HCT116 (cell line): ENCODE measurements at regions not wholly inside any gene's neighbourhood (a gene's known extent, or its start where the extent isn't known, plus 50 kb on each side); places are given as distances from the start of the nearest gene placed in this dataset.
"Not testable (repeated sequence)": the region's sequence is repeated elsewhere in the genome, so short reads cannot be mapped to it uniquely, and the experiment has no call there.

Experiments used
- ATAC-seq: fragments of 200-7000 bp; cut with Tn5 transposase; 2 replicates; pipeline ENCODE4 v1.9.1; 2020; ENCODE audit warnings: mild to moderate bottlenecking, moderate library complexity
- BruUV-seq: library from RNA; stranded (reverse); fragments of 400-500 nt; replicated peaks from 2 replicates; lab custom pipeline; 2021; lab: Mats Ljungman, UMichigan
- CTCF ChIA-PET: fragments of 300-600 bp; sonication (Branson Sonifier 250); formaldehyde crosslinking; loops from one replicate; lab custom pipeline; 2021; ENCODE audit warnings: antibody characterized with exemption; lab: Charles Lee
- POLR2A ChIA-PET: fragments of 300-600, 350-600 bp; sonication (Branson Sonifier 250); formaldehyde crosslinking; loops from one replicate; lab custom pipeline; 2021; ENCODE audit warnings: antibody characterized with exemption; lab: Charles Lee
- RAD21 ChIA-PET, 2 experiments: fragments of 300-600 bp; sonication (Branson Sonifier 250); formaldehyde crosslinking; loops; one replicate each; lab custom pipeline; 2023; ENCODE audit warnings: low total read pairs in 2 of 2; ENCODE audit not compliant: uncharacterized antibody in 2 of 2, unreplicated experiment in 2 of 2, low non-redundant PET in 1 of 2; lab: Charles Lee
- DNase-seq: peaks from one replicate; pipeline ENCODE4 v3.0.0-alpha.2; 2010; ENCODE audit warnings: low read depth, low spot score
- H2AFZ ChIP-seq: fragments of 200-600 bp; shearing (Covaris generic), sonication (generic); 2 replicates; pipeline ENCODE4 v1.6.1; 2017; ENCODE audit warnings: low read depth, mixed run types, mixed read lengths, antibody characterized with exemption, low read length; ENCODE audit not compliant: poor library complexity, severe bottlenecking
- H3K27ac ChIP-seq: 2 replicates; pipeline ENCODE4 v1.5.1; 2012; ENCODE audit warnings: low read depth, low read length
- H3K27me3 ChIP-seq: fragments of 200-600 bp; sonication (generic); 2 replicates; pipeline ENCODE4 v1.6.1; 2016; ENCODE audit warnings: mixed run types, low read length, mixed read lengths; ENCODE audit not compliant: insufficient read depth
- H3K36me3 ChIP-seq, 2 experiments: fragments of 200-500 bp in 1 of 2; fragments of 200-600 bp in 1 of 2; sonication (Bioruptor generic) in 1 of 2; sonication (generic) in 1 of 2; 2 replicates each; pipeline versions ENCODE4 v1.5.1 to v1.6.1; 2014 to 2016; ENCODE audit warnings: low read length in 2 of 2, inconsistent platforms in 1 of 2, mixed read lengths in 1 of 2, mixed run types in 1 of 2; ENCODE audit not compliant: insufficient read depth in 2 of 2, control insufficient read depth in 1 of 2
- H3K4me1 ChIP-seq, 2 experiments: fragments of 200-600 bp in 1 of 2; sonication (generic) in 1 of 2; 2 replicates each; pipeline versions ENCODE4 v1.5.1 to v1.6.1; 2012 to 2017; ENCODE audit warnings: low read length in 2 of 2, inconsistent platforms in 1 of 2, mild to moderate bottlenecking in 1 of 2, mixed read lengths in 1 of 2, mixed run types in 1 of 2, moderate library complexity in 1 of 2; ENCODE audit not compliant: insufficient read depth in 2 of 2, control insufficient read depth in 1 of 2
- H3K4me2 ChIP-seq: fragments of 200-600 bp; sonication (generic); 2 replicates; pipeline ENCODE4 v1.6.1; 2017; ENCODE audit warnings: mixed run types, low read length, mixed read lengths
- H3K4me3 ChIP-seq, 2 experiments: fragments of 200-600 bp in 1 of 2; sonication (generic) in 1 of 2; replicated peaks in 1 of 2; 2 replicates each; pipeline ENCODE4 v1.5.1; 2011 to 2016; ENCODE audit warnings: low read length in 2 of 2, control low read depth in 1 of 2, low read depth in 1 of 2, mild to moderate bottlenecking in 1 of 2, mixed read lengths in 1 of 2, mixed run types in 1 of 2
- H3K79me2 ChIP-seq: fragments of 200-600 bp; sonication (generic); 2 replicates; pipeline ENCODE4 v1.6.1; 2017; ENCODE audit warnings: mild to moderate bottlenecking, mixed run types, low read length, moderate library complexity, mixed read lengths; ENCODE audit not compliant: insufficient read depth
- H3K9ac ChIP-seq: fragments of 200-600 bp; sonication (generic); 2 replicates; pipeline ENCODE4 v1.6.1; 2016; ENCODE audit warnings: low read length, mixed read lengths
- H3K9me2 ChIP-seq: fragments of 200-600 bp; sonication (generic), shearing (Covaris generic); 2 replicates; pipeline ENCODE4 v1.6.1; 2017; ENCODE audit warnings: mixed run types, mild to moderate bottlenecking, moderate library complexity; ENCODE audit not compliant: insufficient read depth
- H3K9me3 ChIP-seq, 2 experiments: fragments of 200-500 bp in 1 of 2; fragments of 200-600 bp in 1 of 2; sonication (Bioruptor generic) in 1 of 2; sonication (generic) in 1 of 2; 2 replicates each; pipeline ENCODE4 v1.6.1; 2014 to 2017; ENCODE audit warnings: low read length in 2 of 2, mixed read lengths in 2 of 2, inconsistent platforms in 1 of 2, low read depth in 1 of 2, mild to moderate bottlenecking in 1 of 2, mixed run types in 1 of 2, moderate library complexity in 1 of 2; ENCODE audit not compliant: control insufficient read depth in 1 of 2, insufficient read depth in 1 of 2
- H4K20me1 ChIP-seq: fragments of 200-600 bp; sonication (generic), shearing (Covaris generic); 2 replicates; pipeline ENCODE4 v1.6.1; 2017; ENCODE audit warnings: mixed run types, mild to moderate bottlenecking, moderate library complexity; ENCODE audit not compliant: insufficient read depth
- CBX3 ChIP-seq: IDR thresholded peaks from 2 replicates; pipeline ENCODE4 v1.6.1; 2012; ENCODE audit warnings: low read depth
- CTCF ChIP-seq, 3 experiments: fragments of 200-600 bp in 1 of 3; sonication (generic) in 1 of 3; IDR thresholded peaks in 2 of 3; conservative IDR thresholded peaks in 1 of 3; 2 replicates each; pipeline ENCODE4 v1.5.1; 2012 to 2017; ENCODE audit warnings: low read depth in 2 of 3, low read length in 2 of 3, antibody characterized with exemption in 1 of 3, borderline replicate concordance in 1 of 3, control low read depth in 1 of 3, mild to moderate bottlenecking in 1 of 3, mixed read lengths in 1 of 3, mixed run types in 1 of 3, moderate library complexity in 1 of 3; ENCODE audit not compliant: insufficient read depth in 1 of 3
- POLR2A ChIP-seq: IDR thresholded peaks from 2 replicates; pipeline ENCODE4 v1.7.0; 2011; ENCODE audit warnings: borderline replicate concordance; ENCODE audit not compliant: insufficient read depth, insufficient read length; ENCODE audit errors: extremely low read depth
- intact Hi-C: fragments of 100-400 bp; cut with micrococcal nuclease; formaldehyde crosslinking; loops from 2 replicates; pipeline ENCODE4 v1.10.0; 2022

GRCh38 chr2:129408570-129408969 is 570.9 kb upstream of the RAB6C start (continued):
- no peak for TF ChIP-seq CBX3
- no peak for TF ChIP-seq POLR2A
- TF ChIP-seq, all 23 proteins: peak for 0

DNA sequence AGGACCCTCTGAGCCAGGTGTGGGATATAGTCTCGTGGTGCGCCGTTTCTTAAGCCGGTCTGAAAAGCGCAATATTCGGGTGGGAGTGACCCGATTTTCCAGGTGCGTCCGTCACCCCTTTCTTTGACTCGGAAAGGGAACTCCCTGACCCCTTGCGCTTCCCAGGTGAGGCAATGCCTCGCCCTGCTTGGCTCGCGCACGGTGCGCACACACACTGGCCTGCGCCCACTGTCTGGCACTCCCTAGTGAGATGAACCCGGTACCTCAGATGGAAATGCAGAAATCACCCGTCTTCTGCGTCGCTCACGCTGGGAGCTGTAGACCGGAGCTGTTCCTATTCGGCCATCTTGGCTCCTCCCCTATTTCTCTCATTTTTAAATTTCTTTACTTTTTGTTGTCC is 562.4 kb upstream of the RAB6C start:
- intact Hi-C loops, H3K9me2 ChIP-seq, CTCF ChIA-PET, POLR2A ChIA-PET, H3K9me3 ChIP-seq, H3K4me1 ChIP-seq, H2AFZ ChIP-seq, H3K9ac ChIP-seq, H3K27ac ChIP-seq, BruUV-seq, DNase-seq, H3K36me3 ChIP-seq, H3K4me3 ChIP-seq, H3K27me3 ChIP-seq, H3K79me2 ChIP-seq, H3K4me2 ChIP-seq, H4K20me1 ChIP-seq, RAD21 ChIA-PET, ATAC-seq: not testable (repeated sequence)

DNA sequence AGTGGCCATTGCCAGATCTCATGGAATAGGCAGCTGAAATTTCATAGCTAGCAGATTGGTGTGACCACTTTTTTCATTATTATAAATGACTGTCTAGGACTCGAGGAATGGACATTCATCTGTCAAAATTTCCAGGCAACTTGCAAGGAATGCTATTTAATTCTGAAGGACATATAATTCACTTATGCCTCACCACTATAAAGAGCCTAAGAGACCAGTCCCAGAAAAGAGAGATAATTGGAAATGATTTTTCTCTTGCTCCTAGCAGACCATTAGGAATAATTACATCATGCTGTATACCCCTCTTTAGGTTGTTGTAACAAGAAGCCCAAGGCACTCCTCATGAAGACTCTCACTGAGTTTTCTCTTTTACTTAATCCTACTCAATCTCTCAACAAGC is 557.4 kb upstream of the RAB6C start:
- POLR2A ChIA-PET: no interaction called here
- H3K9me2 ChIP-seq: no peaks in the 10 kb centered on the region
- CTCF ChIA-PET: no interaction called here
- H2AFZ ChIP-seq: no peak overlapping the region
- intact Hi-C loops: no loop called here
- ATAC-seq: no peak
- no peaks in the 10 kb centered on the region for H3K9me3 ChIP-seq
- no peaks in the 10 kb centered on the region for H3K4me1 ChIP-seq
- no peak overlapping the region for H3K4me2 ChIP-seq
- RAD21 ChIA-PET: no interaction called here
- H3K36me3 ChIP-seq: no peaks in the 10 kb centered on the region
- no peaks in the 10 kb centered on the region for H3K79me2 ChIP-seq
- BruUV-seq: no TSS peak
- DNase-seq: no peak
- peaks cover 21% of the 10 kb centered on the region for H3K27me3 ChIP-seq
- TF ChIP-seq CBX3 (no peak), CTCF (IDR thresholded peaks at IDR 0.05 in 2 of 3, conservative IDR thresholded peaks at IDR 0.05 in 1 of 3; ENCODE audit: borderline replicate concordance in 1 of 3, insufficient read depth in 1 of 3, low read depth in 2 of 3, low read length in 2 of 3) (no peak)
- TF ChIP-seq, all 23 proteins: peak for 0
- no peak overlapping the region for H3K9ac ChIP-seq
- H3K27ac ChIP-seq: no peak overlapping the region
- H4K20me1 ChIP-seq: no peaks in the 10 kb centered on the region
- H3K4me3 ChIP-seq: no peak overlapping the region
